HG03521 (cell line): ENCODE measurements at regions not wholly inside any gene's neighbourhood (a gene's known extent, or its start where the extent isn't known, plus 50 kb on each side); places are given as distances from the start of the nearest gene placed in this dataset.

Experiments used
- ATAC-seq: cut with Tn5 transposase; IDR thresholded peaks from one replicate; pipeline ENCODE4 v1.9.1; 2021; ENCODE audit warnings: mild to moderate bottlenecking, moderate library complexity; ENCODE audit not compliant: unreplicated experiment

DNA sequence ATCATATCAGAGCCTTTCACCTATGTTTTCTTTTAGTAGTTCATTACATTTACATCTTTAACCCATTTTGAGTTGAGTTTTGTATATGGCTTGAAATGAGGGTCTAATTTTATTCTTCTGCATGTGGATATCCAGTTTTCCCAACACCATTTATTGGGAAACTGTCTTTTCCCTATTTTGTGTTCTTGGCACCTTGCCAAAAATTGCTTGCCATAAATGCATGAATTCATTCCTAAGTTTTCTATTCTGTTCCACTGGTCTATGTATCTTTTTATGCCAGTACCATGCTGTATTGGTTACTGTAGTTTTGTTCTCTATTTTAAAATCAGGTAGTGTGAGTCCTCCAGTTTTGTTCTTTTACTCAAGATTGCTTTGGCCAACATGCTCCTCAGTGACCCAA, 144.0 kb upstream of the OBI1 start:
- ATAC-seq, result no peak

DNA sequence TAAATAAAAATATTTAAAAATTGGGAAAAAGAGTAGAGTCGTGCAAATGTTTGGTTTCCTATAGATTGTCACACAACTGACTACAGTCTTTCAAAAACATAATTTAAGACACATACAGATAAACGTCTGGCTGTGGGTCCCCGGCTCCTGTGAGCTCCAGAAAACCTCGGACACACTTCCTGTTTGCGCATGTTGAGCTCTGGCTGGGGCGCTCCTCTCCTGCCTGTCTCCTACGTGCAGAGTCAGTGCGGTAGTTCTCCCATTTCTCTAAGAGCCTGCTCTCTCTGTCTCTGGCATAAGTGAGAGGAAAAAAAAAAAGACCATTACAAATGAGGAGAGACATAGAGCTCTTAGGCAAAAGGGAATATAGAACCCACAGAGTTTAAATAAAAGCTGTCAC, 128.2 kb upstream of the OBI1 start:
- ATAC-seq, result no peak

- no peak for ATAC-seq
Measured at GRCh38 chr13:78786459-78786858, 127.5 kb upstream of the OBI1 start.

GRCh38 chr13:78785764-78786163, 126.8 kb upstream of the OBI1 start:
- ATAC-seq, result no peak

GRCh38 chr13:78784014-78784750, 125.2 kb upstream of the OBI1 start:
- ATAC-seq, result no peak

DNA sequence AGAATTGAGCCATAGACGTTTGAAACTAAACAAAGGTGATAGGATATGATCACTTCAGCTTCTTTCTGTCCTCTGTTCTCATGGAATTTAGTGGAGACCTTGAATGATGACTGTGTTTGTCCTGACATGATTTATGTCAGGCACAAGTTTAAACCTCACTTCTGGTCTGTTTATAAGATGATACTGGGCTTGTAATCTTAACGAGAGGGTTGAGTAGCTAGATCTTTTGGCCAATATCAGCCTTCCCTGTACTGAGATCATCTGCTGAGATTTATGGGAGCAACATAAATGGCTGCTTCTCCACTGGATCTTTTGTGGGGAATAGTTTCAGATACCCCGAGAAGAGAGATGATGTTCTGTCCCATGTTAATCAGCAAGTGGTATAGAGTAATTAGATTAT, 121.8 kb upstream of the OBI1 start:
- no peak for ATAC-seq

- no peak for ATAC-seq
Measured at GRCh38 chr13:78779608-78780007, 120.7 kb upstream of the OBI1 start.

DNA sequence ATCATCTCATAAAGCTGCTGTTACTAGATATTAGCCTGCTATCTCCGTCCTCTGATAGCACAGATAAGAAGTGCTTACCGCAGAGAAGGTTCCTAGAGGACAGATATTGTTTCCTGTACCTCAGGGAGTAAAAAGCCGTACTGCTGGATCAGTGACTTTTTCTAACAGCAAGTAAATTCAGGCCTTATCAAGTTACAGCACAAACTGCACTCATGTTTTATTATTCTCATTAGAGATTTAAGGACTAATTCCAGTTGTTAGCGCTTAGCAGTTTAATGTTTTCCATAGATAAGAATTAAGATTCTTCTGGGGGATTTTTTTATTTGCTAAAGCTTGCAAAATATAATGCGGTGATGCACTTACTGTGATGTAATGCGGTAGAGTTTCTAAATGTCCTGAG, 119.0 kb upstream of the OBI1 start:
- no peak for ATAC-seq

DNA sequence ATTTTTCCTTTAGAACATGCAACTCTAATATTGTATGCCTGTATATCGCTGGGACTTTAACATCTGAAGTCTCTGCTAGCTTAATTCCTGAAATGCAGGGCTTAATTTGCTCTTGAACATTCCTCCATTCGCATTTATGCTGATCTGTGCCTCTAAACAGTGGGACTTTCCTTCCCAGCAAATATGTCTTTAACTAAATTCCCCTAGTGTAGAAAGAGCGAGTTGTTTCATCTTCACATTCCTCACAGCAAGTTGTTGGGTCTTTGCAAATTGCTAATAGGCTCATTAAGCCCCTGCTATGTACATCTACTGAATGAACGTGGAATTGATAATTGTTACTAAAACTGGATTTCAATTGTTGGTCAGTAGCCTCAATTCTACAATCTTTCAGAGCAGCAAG, 118.4 kb upstream of the OBI1 start:
- ATAC-seq, result no peak

DNA sequence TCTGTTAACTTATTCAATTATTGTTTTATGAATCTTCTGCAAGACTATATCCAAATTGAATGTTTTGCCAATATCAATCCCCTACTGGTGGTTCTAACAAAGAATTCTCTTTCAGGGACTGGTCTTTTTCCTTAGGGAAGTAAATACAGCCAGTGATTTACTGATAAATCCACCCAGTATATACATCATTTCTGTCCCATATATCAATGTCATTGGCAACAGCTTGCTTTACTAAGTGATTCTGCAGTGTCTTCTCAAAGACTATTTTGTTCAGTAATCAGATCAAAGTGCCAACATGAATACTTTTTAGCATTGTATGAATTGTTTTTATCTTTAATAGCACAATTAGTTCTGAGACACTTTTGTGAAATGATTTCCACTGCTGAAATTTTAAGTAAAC, 114.0 kb upstream of the OBI1 start:
- no peak for ATAC-seq

DNA sequence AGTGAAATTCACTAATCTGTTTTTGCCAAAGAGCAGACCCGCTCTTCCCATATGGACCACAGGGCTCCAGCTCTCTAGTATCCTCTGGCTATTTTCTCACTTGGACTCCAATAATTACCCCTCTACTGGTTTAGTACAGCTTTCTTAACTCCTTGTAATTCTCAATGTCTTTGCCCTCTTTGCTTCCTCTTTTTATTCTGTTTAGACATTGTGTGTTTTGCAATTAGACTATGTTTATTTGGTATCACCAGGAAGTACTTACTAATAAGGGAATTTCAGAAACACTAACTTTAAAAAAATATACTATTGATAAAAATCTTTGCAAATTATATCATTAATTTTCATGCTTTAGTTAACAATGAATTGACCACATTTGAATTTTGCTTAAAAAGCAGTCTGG, 111.6 kb upstream of the OBI1 start:
- no peak for ATAC-seq

DNA sequence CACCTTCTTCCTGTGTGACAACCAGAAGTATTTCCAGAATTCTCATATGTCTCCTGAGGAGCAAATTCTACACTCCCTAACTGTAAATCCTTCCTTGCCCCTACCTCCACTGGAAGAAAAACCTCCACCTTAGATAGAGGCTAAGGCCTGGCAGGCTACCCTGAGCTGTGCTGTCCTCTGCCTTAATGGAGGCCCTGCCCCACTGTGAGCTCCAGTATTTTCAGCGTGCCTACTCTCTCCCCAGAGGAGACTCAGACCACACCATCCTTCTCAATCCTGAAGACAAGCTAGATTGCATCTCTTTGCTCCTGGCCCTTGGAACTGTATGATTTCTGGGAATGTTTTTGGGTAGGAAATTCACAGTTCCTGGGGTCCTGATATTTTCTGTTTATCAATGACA, 110.0 kb upstream of the OBI1 start:
- ATAC-seq, result no peak

DNA sequence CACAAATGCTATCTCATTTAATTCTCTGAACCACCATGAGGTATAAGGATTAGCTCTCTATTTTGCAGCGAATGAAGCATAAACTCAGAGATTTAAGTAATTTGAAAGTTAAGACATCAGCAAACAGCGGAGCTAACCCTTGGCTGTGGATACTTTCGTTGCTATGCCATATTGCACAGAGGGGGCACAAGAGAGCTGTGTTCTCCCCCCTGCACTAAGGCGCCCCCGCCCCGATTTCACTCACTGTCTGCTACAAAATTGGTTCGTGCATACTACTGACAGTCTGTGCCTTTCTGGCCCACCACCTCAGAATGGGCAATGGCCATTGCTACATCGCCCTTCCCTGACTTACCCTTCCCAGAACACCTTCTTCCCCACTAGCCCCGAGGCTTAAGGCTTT, 105.7 kb upstream of the OBI1 start:
- ATAC-seq, result no peak

GRCh38 chr13:78762825-78763224, 103.9 kb upstream of the OBI1 start:
- no peak for ATAC-seq

GRCh38 chr13:78759704-78760103, 100.7 kb upstream of the OBI1 start:
- no peak for ATAC-seq

GRCh38 chr13:78758549-78758948, 99.6 kb upstream of the OBI1 start:
- no peak for ATAC-seq

GRCh38 chr13:78753435-78753834, 94.5 kb upstream of the OBI1 start:
- ATAC-seq, result no peak

DNA sequence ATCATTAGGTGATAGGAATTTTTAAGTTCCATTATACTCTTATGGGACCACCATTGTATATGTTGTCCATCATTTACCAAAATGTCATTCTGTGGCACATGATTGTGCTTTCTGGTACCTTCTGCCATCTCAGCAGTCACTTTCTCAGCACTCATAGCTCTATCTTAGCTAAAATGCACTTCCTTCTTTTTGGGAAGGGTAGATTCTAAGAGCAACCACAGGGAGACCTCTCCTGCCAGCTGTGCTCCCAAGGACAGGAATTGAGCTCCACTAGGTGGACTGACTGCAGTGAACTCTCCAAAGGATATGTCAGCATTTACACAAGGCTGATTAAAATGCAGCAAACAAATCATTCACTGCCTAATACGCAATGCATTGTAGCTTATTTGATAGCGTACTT, 91.8 kb upstream of the OBI1 start:
- no peak for ATAC-seq

DNA sequence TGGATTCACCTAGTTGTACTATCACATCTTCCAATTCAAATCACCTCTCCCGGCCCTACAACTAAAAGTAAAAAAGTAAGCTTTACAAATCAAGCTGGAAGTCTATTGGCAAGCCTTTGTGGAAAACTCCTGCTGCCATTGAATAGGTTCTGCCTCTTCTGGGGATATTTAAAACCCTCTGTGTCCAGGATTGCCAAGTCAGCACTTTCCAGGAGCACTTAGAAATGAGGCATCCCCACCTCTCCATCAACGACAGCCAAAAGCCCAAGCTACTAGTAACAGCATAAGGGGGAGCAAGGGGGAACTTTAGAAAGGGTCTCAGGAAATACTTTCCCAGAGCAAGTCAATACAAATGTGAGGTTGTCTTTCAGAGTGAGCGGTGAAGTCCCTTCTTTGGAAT, 85.0 kb upstream of the OBI1 start:
- ATAC-seq, result no peak

DNA sequence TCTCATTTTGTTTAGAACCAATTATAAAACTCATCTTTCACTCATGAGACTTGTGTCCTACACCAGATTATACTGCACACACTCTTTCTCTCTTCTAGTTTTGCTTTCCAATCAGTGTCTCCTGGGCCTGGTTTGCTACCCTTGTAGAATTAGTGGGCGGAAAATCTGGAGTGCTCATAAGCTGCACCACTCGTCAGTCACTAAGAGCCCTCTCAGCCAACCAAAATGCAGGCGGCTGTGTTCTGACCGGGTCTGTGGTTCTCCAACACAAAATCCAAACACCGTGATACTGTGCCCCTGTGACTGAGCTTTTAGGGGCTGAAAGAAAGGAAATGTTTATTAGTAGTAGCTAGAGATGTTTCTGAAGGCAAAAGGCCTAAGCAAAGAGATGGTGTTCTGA, 83.7 kb upstream of the OBI1 start:
- no peak for ATAC-seq

DNA sequence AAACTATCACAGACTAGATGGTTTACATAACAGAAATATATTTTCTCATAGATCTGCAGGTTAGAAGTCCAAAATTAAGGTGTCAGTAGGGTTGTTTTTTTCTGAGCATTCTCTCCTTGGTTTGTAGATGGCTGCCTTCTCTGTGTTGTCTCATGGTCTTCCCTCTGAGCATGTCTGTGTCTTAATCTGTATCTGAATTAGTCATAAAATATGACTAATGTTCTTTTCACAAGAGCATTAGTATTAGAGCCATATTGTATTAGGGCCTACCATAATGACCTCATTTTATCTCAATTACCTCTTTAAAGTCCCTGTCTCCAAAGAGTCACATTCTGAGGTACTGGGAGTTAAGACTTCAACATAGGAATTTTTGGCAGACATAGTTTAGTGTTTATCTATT, 77.2 kb upstream of the OBI1 start:
- no peak for ATAC-seq

DNA sequence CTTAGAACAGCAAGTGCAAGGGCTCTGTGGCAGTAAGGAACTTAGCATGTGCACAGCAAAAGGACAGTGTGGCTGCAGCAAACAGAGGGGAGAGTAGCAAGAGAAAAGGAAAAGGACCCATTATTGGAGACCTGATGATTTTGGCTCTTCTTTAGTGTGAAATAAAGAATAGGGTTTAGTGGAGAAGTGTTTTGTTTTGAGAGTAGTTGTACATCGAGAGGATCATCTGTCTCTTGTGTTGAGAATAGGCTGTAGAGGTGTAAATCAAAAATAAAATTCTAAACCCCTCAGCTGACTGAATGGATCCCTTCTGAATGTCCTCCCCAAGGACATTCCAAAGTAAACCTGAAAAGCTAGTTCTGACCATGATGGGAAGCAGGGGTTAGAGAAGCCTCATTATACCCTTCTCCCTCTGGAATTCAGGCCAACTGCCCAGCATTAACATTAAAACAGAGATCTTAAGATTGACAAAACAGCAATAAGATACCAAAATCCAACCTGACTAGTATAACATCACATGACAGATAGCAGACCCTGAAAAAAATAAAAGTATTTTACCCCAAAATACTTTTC, 73.6 kb upstream of the OBI1 start:
- ATAC-seq, result no peak

- no peak for ATAC-seq
Measured at GRCh38 chr13:78722700-78723099, 63.7 kb upstream of the OBI1 start.
